GM21737 (cell line): ENCODE measurements at regions not wholly inside any gene's neighbourhood (a gene's known extent, or its start where the extent isn't known, plus 50 kb on each side); places are given as distances from the start of the nearest gene placed in this dataset.

Source experiments
- ATAC-seq: cut with Tn5 transposase; IDR thresholded peaks from one replicate; pipeline ENCODE4 v1.9.1; 2021; ENCODE audit warnings: mild to moderate bottlenecking, moderate library complexity; ENCODE audit not compliant: unreplicated experiment

DNA sequence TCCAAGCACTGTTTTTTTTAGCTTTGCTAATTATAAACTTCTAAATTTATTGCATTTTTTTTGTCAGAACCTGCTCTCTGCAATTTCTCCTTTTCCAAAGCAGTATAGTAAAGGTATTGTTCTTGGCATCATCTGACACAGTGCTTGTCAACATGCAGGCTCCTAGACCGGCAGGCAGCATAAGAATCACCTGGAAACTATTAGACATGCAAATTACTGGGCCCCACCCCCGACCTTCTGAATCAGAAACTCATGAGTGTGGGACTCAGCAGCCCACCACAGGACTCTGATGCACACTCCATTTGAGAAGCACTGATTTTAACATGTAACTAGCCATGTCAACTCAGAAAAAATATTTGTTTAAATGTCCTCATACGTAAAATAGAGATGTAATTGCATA, 551.1 kb upstream of the CELF4 start:
- no peak for ATAC-seq

DNA sequence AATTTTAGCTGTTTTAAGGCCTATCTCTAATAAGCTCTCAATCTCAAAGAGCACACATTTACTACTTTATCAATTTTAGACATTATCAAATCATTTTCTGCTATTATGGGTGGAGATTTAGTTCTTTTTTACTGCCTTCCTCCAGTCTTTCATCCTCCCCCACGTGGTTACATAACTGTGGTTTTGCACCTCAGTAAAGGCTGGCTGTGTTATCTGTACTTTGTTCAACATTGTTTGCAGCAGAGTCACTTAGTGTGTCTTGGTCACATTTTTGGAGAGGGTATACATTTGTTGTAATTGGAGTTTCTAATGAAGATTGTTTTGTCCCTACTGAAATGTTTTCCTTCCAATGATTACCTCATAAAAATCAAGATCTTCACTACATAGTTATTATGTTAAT, 549.6 kb upstream of the CELF4 start:
- no peak for ATAC-seq

DNA sequence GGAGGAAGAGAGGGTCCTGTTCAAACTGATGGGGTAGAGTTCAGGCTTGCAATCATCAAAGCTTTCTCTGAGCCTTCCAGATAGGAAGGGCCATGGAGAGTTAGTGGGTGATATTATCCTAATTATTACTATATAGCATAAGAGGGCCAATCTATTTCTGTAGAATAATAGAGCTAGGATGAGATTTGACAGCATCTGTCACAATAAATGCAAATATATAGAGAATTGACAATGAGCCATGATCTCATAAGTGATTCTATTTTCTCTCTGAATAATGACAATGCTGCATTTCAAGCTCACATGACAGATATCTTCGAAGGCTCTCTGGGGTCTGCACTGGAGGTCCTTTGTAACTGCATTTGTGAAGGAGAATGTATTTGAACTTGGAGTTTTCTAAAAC, 521.9 kb upstream of the CELF4 start:
- ATAC-seq = no peak

DNA sequence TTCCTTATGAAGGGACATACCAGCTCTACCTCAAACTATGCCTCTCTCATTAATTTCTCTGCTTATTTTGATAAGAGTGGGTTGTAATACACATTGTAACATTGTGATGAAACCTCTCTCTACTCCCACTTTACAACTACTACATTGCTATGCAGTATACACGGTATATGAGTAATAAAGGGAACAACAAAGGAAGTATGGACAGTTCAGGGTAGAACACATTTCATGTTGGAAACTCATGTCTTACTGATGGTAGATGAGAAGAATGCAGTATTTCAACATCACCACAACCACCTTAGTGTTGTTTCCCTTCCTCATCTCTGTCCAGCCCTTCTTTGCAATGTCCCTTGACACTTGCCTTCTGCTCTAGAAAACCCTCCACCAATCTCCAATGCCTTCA, 515.9 kb upstream of the CELF4 start:
- no peak for ATAC-seq

DNA sequence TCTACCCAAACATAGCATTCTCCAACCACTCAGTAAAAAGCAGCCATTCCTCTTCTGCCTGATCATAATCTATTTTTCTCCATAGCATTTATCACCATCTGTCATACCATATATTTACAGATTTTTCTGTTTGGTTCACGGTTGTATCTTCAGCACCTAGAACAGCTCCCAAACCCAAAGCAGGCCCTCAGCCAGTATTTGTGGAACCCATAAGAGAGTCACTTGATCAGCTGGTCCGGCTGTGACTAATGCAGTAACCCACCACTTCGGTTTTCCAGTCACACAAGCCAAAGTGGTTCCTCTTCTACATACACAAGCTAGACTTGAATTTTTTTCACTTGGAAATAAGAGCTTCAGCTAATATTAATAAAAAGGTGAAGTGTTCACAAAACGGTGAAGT, 511.6 kb upstream of the CELF4 start:
- no peak for ATAC-seq

DNA sequence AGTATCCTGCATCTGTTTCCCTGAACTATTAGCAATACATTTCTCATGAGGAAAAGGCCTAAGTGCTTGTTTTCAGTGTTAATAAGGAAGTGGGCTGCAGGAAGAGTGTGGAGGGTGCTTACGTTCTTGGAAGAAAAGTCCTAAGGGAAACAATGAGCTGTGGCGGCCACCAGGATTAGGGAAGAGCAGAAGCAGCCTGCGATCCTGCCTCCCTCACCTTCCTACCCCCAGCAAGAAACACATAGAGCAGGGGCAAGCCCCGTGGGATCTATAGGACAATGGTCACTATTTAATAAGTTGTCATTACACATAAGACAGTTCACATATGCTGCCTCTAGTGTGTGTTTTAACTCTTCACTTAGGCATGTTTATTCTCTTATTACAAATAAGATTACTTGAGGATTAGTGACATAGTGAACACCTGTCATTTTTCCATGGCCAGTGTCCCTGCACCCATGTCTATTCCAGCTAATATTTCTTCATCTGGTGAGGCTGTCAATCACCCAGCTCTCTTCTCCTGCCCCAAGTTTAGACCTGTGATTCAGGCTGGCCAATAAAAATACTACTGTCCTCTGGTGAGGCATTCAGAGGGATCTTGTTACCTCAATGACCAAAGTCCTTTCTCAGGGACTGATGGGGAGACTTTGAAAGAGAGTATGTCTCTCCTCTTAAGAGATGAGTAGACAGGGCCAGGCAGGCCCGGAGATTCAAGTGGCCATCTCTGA, 510.9 kb upstream of the CELF4 start:
- no peak for ATAC-seq

DNA sequence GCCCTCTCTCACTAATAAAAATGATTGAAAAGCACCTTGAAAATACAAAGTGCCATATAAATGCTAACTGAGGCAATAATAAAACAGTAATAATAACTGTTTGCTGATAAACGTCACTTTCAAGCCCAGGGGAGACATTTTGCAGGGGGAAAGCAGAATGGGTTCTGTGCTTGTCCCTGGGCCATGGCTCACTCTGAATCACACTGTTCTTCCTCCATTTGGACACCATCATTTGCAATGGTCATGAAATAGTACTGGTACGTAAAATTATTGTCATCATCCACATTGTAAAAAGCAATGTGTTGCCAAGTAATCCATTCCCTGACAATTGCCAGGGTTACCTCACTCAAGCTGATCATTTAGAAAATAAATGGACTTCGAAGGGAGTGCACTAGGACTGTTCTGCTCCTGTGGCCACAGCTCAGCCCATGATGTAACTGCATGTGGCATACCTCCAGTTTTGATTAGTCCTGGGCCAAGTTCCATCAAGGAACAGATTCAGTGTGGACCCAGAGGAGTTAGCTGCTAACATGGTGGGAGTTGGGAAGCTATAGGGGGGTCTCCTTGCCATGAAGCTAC, 508.8 kb upstream of the CELF4 start:
- ATAC-seq = no peak

DNA sequence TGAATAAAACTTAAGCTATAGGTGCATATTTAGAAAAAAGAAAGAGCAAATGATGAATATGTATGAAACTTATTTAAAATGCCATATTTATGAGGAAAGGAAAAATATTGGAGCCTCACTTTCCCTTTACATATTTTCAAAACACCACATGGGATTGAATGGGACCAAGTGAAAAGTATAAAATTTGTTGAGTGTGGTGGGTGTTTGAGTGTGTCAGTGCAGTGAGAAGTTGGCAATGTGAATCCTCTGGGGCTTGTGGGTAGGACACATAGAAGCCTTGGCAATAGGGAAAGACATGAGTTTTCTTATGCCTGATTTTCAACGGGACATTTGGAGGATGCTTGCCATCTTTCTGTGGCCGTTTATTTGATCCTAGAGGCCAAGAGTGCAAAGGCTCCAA, 502.2 kb upstream of the CELF4 start:
- no peak for ATAC-seq

DNA sequence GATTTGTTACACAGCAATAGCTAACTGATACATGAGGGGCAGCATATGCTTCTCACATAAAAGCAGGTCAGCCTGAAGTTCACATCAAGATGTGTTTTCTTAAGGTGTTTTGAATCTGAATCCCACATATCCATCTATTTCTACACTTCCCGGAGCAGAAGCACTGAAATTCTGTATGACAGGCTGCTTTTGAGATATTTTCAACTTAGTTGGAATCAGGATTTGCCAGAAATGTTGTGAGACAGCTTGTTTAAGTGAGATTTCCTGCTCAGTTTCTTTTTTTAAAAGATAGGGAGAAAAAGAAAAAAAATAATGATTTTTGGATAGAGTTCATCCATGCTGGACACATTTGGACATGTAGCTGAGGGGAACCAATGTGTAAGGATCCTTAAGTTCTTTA, 501.5 kb upstream of the CELF4 start:
- ATAC-seq = no peak

DNA sequence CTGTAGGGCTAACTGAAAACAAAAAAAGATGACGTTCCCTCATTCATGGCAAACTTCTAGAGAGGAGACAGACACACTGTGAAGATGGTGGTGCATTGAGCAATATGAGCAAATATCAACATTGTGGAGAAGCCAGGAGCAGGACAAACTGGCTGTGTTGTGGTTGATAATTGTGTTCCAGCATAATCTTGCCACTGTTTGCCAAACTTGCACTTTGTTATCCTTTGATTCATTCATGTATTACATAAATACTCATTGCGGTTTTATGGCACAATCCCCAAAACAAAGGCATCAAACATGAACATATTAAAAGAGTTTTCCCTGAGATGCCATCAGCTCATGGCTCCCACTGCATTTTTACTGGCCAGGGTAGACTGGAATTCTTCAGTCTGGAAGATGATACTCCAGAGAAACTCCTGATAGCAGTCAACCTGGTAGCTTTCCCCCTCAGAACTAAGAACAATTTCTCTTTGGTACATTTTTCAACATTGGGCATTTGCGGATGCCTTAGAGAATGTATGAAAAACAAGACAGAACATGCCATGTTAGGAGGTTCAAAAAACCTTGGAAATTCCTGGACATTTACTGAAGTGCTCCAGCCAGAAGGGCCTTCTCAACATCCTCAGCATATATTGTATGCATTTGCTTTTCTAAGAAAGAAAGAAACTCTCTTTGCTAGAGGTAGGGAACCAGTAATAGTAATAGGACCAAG, 487.4 kb upstream of the CELF4 start:
- no peak for ATAC-seq

DNA sequence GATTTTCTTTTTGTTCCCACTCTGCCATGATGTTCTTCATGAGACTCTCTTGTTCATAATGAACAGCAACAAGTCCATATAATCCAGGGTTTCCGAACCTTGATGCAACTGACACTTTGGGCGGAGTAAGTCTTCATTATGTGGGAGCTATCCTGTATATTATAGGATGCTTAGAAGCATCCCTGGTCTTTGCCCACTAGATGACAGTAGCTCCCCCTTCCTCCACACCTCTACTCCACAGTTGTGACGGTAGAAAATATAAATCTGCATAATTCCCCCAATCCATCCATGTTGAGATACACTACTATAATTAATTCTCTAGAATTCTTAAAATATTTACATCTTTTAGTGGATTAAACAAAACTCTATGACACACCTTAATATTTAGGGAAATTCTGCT, 482.2 kb upstream of the CELF4 start:
- no peak for ATAC-seq

DNA sequence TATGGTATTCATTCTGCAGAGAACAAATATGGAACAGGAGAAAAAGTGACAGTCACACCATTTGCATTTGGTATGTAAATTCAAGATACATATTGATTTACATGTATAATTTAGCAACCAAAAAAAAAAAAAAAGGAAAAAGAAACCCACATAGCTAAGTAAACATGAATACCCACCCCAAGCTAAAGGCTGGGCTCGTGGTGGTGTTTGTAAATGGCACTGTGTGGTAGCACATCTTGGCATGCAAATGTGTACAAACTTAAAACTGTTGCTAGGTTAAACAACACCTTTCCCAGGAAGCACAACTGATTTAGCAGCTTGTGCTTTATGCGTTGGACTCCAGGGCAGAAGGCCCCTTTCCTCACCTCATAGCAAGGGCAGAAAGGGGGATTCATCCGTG, 481.1 kb upstream of the CELF4 start:
- ATAC-seq = no peak

DNA sequence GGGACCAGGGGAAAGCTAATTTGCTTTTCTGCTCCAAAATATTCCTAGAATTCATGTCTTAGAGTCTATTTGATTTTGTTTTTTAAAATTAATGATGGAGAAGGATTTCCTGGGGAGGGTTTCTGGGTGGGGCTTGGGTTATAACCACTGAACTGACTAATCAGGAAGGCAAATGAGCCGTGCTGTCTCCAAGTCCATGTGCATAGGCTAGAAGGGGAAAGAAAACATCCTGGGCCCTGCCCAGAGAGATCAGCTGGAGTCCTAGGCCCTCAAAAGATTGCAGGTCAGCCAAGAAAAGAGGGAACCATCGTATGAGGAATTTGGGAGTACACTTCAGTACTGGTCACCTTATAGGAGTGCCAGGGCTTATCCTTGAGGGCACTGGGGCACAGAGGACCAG, 480.2 kb upstream of the CELF4 start:
- no peak for ATAC-seq

DNA sequence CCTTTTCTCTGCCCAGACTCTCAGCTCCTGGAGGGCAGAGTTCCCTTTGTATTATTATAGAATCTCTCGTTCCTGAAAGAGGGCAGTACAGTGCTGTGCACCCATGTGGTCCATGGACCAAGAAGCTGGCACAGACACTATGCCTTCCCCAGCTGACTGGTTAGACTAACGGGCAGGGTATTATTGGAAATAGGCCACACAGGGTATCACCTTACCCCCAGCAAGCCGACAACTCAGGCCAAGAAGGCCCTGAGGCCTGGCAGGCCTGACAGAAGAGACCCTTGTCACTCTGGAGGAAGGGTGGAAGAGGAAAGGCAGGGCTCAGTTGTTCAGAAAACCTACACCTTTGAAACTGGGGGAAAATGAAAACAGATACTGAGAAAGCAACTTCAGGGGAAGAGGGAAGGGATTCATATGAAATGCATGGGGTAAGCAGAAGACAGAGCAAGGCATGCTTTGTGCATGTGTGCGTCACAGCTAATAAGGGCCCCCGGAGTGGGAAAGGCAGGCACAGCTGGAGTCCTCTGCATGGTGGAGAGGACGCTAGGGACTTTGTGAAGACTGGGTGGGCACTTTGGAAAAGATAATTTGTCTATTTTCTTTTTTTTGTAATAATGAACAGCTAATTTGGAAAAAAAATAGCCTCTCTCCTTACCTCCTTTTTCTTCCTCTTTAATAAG, 476.8 kb upstream of the CELF4 start:
- no peak for ATAC-seq

DNA sequence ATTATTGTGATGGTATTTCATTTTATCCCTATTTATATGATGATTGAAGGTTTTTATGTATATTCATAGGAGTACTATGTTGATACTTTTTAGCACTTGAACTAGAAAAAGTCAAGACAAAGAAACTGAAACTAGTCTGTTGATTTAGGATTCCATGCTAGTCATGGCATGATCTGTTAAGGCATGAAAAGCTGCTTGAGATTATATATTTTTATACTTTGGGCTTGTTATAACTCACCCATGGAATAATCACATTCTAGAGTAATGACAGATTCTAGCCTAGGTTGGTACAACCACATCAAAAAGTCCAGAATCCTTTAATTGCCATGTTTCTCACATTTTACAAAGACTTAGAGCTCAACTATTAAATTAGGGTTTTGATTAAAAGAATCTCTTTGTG, 472.6 kb upstream of the CELF4 start:
- no peak for ATAC-seq

DNA sequence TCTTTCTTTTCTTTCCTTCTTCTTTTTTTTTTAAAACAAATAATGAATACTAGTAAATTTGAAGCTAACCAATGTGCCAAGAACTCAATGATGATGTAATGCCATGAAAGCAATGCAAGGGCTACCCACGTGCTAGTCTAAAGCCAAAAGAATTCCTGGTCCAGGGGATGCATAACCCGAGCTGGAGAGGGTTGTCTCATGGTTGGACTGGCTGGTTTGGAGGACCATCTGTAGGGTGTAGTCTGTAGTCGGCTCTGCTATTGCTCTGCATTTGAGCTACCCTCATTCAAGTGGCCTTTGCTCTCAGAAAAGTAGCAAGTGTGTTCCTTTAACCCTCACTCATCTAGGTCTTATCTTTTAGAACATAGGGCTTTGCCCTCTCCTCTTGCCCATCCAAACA, 469.6 kb upstream of the CELF4 start:
- no peak for ATAC-seq

DNA sequence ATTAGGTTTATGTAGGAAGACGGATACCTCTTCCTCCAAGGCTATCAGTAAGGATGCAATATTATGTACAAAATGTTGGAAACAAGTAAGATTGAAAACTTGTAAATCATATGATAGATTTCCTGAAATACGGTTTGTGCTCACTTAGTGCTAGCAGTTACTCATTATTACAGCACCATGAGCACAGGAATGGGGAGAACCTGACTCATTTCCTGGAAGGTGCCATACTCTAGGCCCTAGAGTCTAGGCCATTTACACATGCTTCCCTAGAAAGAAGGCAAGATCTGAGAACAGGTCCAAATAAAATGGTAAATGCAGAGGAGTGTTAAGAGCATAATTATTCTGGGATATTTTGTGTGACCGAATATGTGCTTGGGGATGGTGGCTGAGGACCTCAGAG, 467.7 kb upstream of the CELF4 start:
- ATAC-seq = no peak

DNA sequence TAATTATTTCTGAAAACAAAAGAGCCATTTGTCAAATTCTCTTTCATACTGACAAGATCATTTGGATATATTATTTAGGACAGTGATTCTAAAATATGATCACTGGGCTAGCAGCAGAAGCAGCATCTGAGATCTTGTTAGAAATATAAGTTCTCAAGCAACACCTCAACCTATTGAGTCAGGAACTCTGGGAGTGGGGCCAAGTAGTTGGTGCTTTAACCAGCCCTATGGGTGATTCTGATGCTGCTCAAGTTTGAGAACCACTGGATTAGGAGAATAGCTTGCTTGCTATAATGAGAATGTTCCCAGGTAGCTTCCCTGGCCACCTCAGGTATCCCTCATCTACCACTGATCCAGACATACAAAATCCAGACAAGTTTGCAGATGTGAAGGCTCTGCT, 466.9 kb upstream of the CELF4 start:
- ATAC-seq = no peak

DNA sequence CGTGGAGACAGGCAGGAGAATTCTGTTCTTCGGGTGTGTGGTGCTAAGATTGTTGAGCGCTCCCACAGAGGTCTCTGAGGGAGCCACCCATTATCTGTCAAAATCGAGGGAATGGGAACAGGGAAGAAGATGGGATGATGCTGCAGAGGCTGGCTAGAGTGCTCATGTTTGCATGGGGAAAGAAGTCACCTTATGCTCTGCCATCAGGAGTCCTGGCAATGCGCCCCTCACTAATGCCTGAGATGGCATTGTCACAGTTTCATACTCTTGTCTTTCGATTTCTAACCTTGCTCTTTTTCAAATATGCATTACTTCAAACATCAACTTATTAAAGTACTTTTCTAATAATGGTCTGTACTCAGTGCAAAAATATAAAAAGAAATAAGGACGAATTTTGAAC, 463.3 kb upstream of the CELF4 start:
- no peak for ATAC-seq

DNA sequence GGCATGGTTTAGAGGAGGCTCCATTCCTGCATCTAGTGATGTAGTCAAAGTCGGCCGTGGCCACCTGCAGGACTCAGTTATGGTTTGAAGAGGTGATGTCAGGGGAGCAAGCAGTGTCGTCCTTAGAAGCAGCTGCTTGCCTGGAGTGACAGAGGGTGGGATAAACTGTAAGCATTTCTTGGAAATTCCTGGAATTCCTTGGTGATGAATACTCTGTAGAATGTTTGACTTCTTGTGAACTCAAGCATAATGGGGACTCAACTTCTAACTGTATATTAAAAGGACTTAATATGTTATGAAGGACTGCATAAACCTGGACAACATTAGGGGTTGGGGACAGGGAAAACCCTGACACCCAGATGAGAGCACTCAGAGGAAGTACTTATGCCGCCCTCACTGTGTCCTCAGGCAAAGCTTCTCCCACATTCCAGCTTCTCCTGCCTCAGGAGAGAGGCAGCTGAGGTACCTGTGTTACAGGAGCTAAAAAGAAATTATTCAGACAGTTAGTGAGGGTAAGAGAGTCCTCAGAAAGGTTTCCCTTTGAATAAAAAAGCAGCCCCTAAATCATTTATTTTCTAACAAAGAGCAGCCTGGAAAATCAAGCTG, 459.9 kb upstream of the CELF4 start:
- no peak for ATAC-seq

DNA sequence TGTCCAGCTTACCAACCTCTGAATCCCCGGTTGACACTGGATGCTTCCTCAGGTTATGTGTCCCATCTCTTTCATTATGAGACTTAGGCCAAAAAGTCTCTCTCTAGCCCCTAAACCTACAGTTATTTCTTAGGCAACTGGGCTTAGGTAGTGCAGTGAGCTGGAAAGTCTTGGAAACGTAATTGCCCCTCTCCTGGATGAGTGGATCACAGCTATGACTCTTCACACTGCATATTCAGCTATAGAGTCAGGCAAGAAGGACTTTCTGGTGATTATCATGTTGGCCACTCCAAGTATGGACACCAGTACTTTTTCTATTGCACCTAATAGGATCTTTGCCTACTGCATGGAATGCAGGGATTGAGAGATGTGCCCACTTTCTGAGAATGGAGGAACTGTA, 458.3 kb upstream of the CELF4 start:
- ATAC-seq = no peak

DNA sequence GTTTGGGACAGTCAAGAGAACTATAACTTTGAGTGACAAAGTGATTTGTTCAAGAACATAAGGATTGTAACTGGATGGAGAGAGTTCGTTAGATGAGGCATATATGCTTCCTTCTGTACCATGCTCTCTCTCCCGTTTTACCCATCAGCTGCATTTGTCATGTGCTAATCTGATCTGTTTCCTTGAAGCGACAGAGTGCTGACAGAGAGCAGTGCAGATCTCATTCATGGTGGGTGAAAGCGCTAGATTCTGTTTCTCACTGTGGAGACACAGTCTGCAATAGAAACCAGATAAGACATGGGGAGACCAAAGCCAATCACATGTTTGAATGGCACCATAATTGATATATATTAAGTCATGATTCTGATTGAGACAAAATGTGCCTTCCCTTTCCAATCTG, 456.6 kb upstream of the CELF4 start:
- ATAC-seq = no peak
